Thoracic aorta (tissue), 2 donors: ENCODE measurements at regions not wholly inside any gene's neighbourhood (a gene's known extent, or its start where the extent isn't known, plus 50 kb on each side); places are given as distances from the start of the nearest gene placed in this dataset.

Experiments used
- ATAC-seq: fragments of 150-250 bp; one replicate; pipeline ENCODE4 v1.8.0; 2017; ENCODE audit warnings: low read depth; ENCODE audit not compliant: insufficient number of reproducible peaks, low FRiP score
- DNase-seq: peaks from one replicate; pipeline ENCODE4 v3.0.0-alpha.2; 2020; ENCODE audit warnings: low spot score
- H3K27ac ChIP-seq, 2 donors: fragments of 200-600 bp; sonication (generic); 1 replicate in 1 of 2; 2 replicates in 1 of 2; pipeline ENCODE4 v1.5.1; 2016; ENCODE audit warnings: mild to moderate bottlenecking in 2 of 2, moderate library complexity in 2 of 2
- H3K27me3 ChIP-seq: fragments of 200-600 bp; sonication (generic); replicated peaks from 2 replicates; pipeline ENCODE4 v1.6.0; 2016; ENCODE audit warnings: mild to moderate bottlenecking; ENCODE audit not compliant: insufficient read depth
- H3K36me3 ChIP-seq: fragments of 200-600 bp; sonication (generic); one replicate; pipeline ENCODE4 v1.5.1; 2016
- H3K4me1 ChIP-seq, 2 donors: fragments of 200-600 bp; sonication (generic); 1 replicate in 1 of 2; 2 replicates in 1 of 2; pipeline versions ENCODE4 v1.5.1 to v1.6.0; 2016; ENCODE audit warnings: low read depth in 2 of 2, mild to moderate bottlenecking in 1 of 2; ENCODE audit not compliant: control insufficient read depth in 1 of 2
- H3K4me3 ChIP-seq: fragments of 200-600 bp; sonication (generic); 2 replicates; pipeline ENCODE4 v1.5.1; 2016; ENCODE audit warnings: mild to moderate bottlenecking
- H3K9me3 ChIP-seq: fragments of 200-600 bp; sonication (generic); 2 replicates; pipeline ENCODE4 v1.5.1; 2016
- TF ChIP-seq, protein P1 (sequence below): fragments of 200-600 bp; sonication (generic); IDR thresholded peaks from one replicate; pipeline ENCODE4 v1.5.1; 2019; ENCODE audit warnings: antibody characterized with exemption

DNA sequence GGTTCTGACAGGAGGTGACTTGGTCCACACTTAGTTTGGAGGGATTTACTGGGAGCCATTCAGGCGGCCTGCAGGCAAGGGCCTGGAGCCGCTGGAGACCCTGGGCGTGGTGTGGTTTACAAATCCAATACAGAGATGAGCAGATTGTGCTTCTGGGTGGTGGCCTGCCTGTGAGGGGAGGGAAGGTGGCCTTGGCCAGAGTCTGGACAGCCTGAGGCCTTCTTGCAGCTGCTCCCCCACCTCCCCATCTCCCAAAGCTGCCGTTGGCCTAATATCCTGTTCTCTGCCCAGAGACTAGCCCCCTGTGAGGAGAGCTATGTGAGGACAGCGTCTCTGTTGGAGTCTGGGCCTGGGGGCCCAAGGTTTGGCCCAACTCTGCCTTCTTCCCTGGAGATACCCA is 163.9 kb upstream of the MAMLD1 start:
- TF ChIP-seq, protein P1, sequence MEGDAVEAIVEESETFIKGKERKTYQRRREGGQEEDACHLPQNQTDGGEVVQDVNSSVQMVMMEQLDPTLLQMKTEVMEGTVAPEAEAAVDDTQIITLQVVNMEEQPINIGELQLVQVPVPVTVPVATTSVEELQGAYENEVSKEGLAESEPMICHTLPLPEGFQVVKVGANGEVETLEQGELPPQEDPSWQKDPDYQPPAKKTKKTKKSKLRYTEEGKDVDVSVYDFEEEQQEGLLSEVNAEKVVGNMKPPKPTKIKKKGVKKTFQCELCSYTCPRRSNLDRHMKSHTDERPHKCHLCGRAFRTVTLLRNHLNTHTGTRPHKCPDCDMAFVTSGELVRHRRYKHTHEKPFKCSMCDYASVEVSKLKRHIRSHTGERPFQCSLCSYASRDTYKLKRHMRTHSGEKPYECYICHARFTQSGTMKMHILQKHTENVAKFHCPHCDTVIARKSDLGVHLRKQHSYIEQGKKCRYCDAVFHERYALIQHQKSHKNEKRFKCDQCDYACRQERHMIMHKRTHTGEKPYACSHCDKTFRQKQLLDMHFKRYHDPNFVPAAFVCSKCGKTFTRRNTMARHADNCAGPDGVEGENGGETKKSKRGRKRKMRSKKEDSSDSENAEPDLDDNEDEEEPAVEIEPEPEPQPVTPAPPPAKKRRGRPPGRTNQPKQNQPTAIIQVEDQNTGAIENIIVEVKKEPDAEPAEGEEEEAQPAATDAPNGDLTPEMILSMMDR, result no peak
- no peak overlapping the region for H3K4me3 ChIP-seq
- no peaks in the 10 kb centered on the region for H3K9me3 ChIP-seq
- no peak for ATAC-seq
- no peaks in the 10 kb centered on the region for H3K27me3 ChIP-seq
- no peak overlapping the region for H3K27ac ChIP-seq
- no peaks in the 10 kb centered on the region for H3K36me3 ChIP-seq
- no peak for DNase-seq
- H3K4me1 ChIP-seq, result no peaks in the 10 kb centered on the region

DNA sequence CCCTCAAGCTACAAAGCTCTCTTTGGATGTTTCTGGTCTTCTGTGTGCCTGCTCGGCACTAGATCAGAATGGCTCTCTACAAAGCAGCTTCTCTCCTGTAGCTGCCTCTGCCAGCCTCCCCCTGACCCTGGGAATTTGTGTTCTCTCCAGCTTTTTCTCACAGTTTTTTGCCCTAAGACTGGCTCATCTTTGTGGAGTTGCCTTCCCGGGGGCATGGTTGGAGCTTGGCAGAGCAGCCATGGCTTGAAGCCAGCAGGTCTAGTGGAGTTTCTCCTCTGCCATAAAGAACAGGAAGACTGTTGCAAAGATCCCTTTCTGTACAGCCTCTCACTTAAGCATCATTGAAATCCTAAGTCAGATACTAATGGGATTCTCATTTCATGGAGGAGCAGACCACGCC is 163.3 kb upstream of the MAMLD1 start:
- TF ChIP-seq, protein P1, result no peak
- H3K27me3 ChIP-seq, result no peaks in the 10 kb centered on the region

DNA sequence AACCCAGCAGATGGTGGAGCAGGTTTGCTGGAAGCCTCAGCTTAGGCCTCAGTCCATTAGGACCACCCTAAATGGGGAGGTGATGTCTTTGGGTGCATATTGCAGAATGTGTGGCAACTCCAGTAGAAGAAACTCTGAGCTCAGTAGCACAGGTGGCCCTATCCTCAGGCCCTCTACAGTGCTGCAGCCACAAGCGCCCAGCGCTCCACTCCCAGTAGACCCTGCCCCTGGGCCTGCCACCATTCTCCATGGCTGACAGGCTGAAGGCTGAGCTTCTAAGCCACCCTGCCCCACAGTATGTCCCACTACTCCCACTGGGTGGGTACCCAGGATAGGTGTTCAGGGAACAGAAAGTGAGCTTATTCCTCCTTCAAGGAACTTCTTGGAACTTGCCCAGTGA is 162.8 kb upstream of the MAMLD1 start:
- no peaks in the 10 kb centered on the region for H3K36me3 ChIP-seq
- ATAC-seq (no peak), DNase-seq (no peak)
- no peak overlapping the region for H3K27ac ChIP-seq
- TF ChIP-seq, protein P1, result no peak
- no peaks in the 10 kb centered on the region for H3K27me3 ChIP-seq
- H3K4me3 ChIP-seq, result no peak overlapping the region
- no peaks in the 10 kb centered on the region for H3K4me1 ChIP-seq
- no peaks in the 10 kb centered on the region for H3K9me3 ChIP-seq

More for the DNA sequence above, 163.3 kb upstream of the MAMLD1 start:
- DNase-seq, result no peak
- no peak for ATAC-seq
- Histone ChIP-seq H3K4me3 (no peak overlapping the region), H3K27ac (no peak overlapping the region), H3K4me1 (no peaks in the 10 kb centered on the region), H3K9me3 (no peaks in the 10 kb centered on the region), H3K36me3 (no peaks in the 10 kb centered on the region)

DNA sequence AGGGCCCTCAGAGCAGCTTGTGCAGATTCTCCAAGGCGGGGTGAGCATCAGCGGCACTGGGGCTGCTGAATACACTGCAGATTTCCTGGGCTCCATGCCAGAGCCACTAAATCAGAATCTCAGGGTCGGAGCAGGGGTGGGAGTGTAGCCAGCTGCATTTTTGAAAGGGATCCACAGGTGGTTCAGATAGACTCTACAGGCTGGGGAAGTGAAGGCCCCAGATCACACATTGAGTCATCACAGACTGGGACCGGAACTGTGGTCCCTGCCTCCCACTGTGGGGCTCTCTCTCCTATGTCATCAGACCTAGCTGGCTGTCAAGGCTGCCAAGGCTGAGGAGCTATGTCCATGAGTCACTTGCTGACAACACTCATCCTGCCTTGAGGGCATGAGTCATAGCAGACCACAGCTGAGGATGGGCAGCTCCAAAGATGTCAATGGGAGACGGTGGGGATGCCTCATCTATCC is 162.3 kb upstream of the MAMLD1 start:
- Histone ChIP-seq H3K9me3 (no peaks in the 10 kb centered on the region), H3K36me3 (no peaks in the 10 kb centered on the region), H3K27ac (no peak overlapping the region), H3K4me1 (no peaks in the 10 kb centered on the region), H3K4me3 (no peak overlapping the region), H3K27me3 (no peaks in the 10 kb centered on the region)
- ATAC-seq (peak; percentile 68), DNase-seq (peak; percentile 13)
- TF ChIP-seq, protein P1, result no peak

DNA sequence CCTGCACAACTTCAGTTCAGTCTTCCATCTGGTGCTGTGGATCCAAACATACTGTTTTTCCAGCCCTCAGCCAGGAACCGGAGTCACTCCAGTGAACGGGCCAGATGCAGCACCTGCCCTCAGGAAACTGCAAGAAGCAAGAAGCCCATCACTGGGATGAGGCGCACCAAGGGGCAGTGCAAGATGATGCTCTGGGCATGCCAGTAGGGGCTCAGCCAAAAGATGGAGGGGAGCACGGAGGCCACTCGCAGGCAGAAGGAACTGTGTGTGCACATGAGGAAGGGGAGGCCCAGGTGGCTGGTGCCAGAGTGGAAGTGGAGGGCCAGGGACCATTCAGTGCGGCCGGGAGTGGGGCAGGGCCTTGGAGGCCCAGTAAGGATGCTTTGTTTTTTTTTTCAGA is 161.7 kb upstream of the MAMLD1 start:
- Histone ChIP-seq H3K36me3 (no peaks in the 10 kb centered on the region), H3K27me3 (no peaks in the 10 kb centered on the region), H3K4me1 (no peaks in the 10 kb centered on the region), H3K27ac (no peak overlapping the region), H3K4me3 (no peak overlapping the region), H3K9me3 (no peaks in the 10 kb centered on the region)
- DNase-seq (no peak), ATAC-seq (no peak)
- TF ChIP-seq, protein P1, result no peak
